K562 (cell line): ENCODE measurements at regions not wholly inside any gene's neighbourhood (a gene's known extent, or its start where the extent isn't known, plus 50 kb on each side); places are given as distances from the start of the nearest gene placed in this dataset.

ENCODE experiments used
- ATAC-seq: fragments of 200-7000 bp; cut with Tn5 transposase; 3 replicates; pipeline ENCODE4 v1.9.1; 2020; ENCODE audit warnings: moderate library complexity
- BruUV-seq: library from RNA; stranded (reverse); fragments of 400-500 nt; replicated peaks from 2 replicates; lab custom pipeline; 2021; lab: Mats Ljungman, UMichigan
- CTCF ChIA-PET: fragments of 300-600 bp; formaldehyde crosslinking; extraction: SDS; loops from one replicate; lab custom pipeline; 2021; ENCODE audit warnings: low intra/inter-chr PET ratio; lab: Yijun Ruan, JAX
- POLR2A ChIA-PET: fragments of 300-600, 350-650 bp; sonication (Branson Sonifier 250); formaldehyde crosslinking; extraction: SDS; loops from one replicate; lab custom pipeline; 2021; ENCODE audit warnings: antibody characterized with exemption, inconsistent platforms; lab: Yijun Ruan, JAX
- DNase-seq, 4 experiments: peaks; one replicate each; pipeline versions ENCODE4 v3.0.0 to v3.0.0-alpha.2; 2011 to 2018; ENCODE audit warnings: low spot score in 3 of 4, mixed read lengths in 3 of 4; ENCODE audit errors: extremely low read depth in 1 of 4
- FAIRE-seq: peaks from 2 replicates; lab custom pipeline; 2011; peaks lifted over from hg19 to GRCh38; lab: Jason Lieb, UNC
- H2AFZ ChIP-seq: 2 replicates; pipeline ENCODE4 v1.6.0; 2011; ENCODE audit warnings: low read depth, low read length, control low read depth, inconsistent platforms
- H3K27ac ChIP-seq: fragments of 200-600 bp; 3 replicates; pipeline ENCODE4 v1.8.0; 2011; ENCODE audit warnings: low read depth, mild to moderate bottlenecking, control low read depth, inconsistent platforms, low read length, moderate library complexity, mixed read lengths; ENCODE audit errors: extremely low read depth
- H3K27me3 ChIP-seq, 2 experiments: fragments of 300-600 bp in 1 of 2; 2 replicates in 1 of 2; 3 replicates in 1 of 2; pipeline versions ENCODE4 v1.6.0 to v1.8.0; 2011; ENCODE audit warnings: inconsistent platforms in 2 of 2, low read length in 2 of 2, mild to moderate bottlenecking in 1 of 2, mixed read lengths in 1 of 2, moderate library complexity in 1 of 2; ENCODE audit not compliant: control insufficient read depth in 2 of 2, insufficient read depth in 2 of 2
- H3K36me3 ChIP-seq: fragments of 300-600 bp; 3 replicates; pipeline ENCODE4 v1.8.0; 2011; ENCODE audit warnings: mild to moderate bottlenecking, low read length, inconsistent platforms; ENCODE audit not compliant: control insufficient read depth, insufficient read depth
- H3K4me1 ChIP-seq, 2 experiments: fragments of 200-600 bp in 1 of 2; replicated peaks in 1 of 2; 2 replicates in 1 of 2; 3 replicates in 1 of 2; pipeline versions ENCODE4 v1.5.1 to v1.8.0; 2011; ENCODE audit warnings: inconsistent platforms in 2 of 2, low read length in 2 of 2, mild to moderate bottlenecking in 1 of 2, mixed read lengths in 1 of 2, moderate library complexity in 1 of 2; ENCODE audit not compliant: control insufficient read depth in 2 of 2, insufficient read depth in 2 of 2
- H3K4me2 ChIP-seq: 2 replicates; pipeline ENCODE4 v1.6.1; 2011; ENCODE audit warnings: low read length, control low read depth, inconsistent platforms, mixed read lengths; ENCODE audit not compliant: insufficient read depth
- H3K4me3 ChIP-seq: fragments of 200-600 bp; sonication (generic), shearing (Covaris generic); 2 replicates; pipeline ENCODE4 v1.5.1; 2016; ENCODE audit warnings: control low read depth, inconsistent platforms
- H3K79me2 ChIP-seq: fragments of 200-600 bp; 3 replicates; pipeline ENCODE4 v1.8.0; 2011; ENCODE audit warnings: low read length, inconsistent platforms; ENCODE audit not compliant: control insufficient read depth, insufficient read depth
- H3K9ac ChIP-seq, 2 experiments: 2 replicates each; pipeline versions ENCODE4 v1.6.0 to v1.6.1; 2011; ENCODE audit warnings: low read depth in 2 of 2, low read length in 2 of 2, control low read depth in 1 of 2, inconsistent platforms in 1 of 2, mild to moderate bottlenecking in 1 of 2, mixed read lengths in 1 of 2; ENCODE audit not compliant: insufficient read depth in 1 of 2
- H3K9me1 ChIP-seq: one replicate; pipeline ENCODE4 v1.6.0; 2011; ENCODE audit warnings: inconsistent platforms, mild to moderate bottlenecking, low read length, moderate library complexity; ENCODE audit not compliant: control insufficient read depth, insufficient read depth
- H3K9me3 ChIP-seq: replicated peaks from 2 replicates; pipeline ENCODE4 v1.5.1; 2011; ENCODE audit warnings: low read depth, low read length, inconsistent platforms; ENCODE audit not compliant: control insufficient read depth, insufficient read depth
- H4K20me1 ChIP-seq: replicated peaks from 2 replicates; pipeline ENCODE4 v1.6.1; 2011; ENCODE audit warnings: low read length, inconsistent platforms, mixed read lengths; ENCODE audit not compliant: control insufficient read depth, insufficient read depth
- DDX20 ChIP-seq: fragments of 450-650 bp; IDR thresholded peaks from 2 replicates; pipeline ENCODE4 v1.6.1; 2016; ENCODE audit warnings: missing genetic modification characterization, low read depth, mild to moderate bottlenecking, missing compliant biosample characterization, moderate library complexity
- NCOR1 ChIP-seq: fragments of 450-650 bp; IDR thresholded peaks from 2 replicates; pipeline ENCODE4 v1.6.1; 2016; ENCODE audit warnings: mild to moderate bottlenecking, moderate library complexity
- NFXL1 ChIP-seq: fragments of 450-650 bp; formaldehyde crosslinking; IDR thresholded peaks from 2 replicates; pipeline ENCODE4 v1.4.0; 2021; ENCODE audit warnings: mild to moderate bottlenecking
- RFX7 ChIP-seq: fragments of 250-450 bp; sonication (Bioruptor Pico); IDR thresholded peaks from 2 replicates; pipeline ENCODE4 v1.5.1; 2021; ENCODE audit warnings: mild to moderate bottlenecking
- SRSF3 ChIP-seq: fragments of 200-400 bp; formaldehyde crosslinking; IDR thresholded peaks from 2 replicates; pipeline ENCODE4 v1.6.1; 2016; ENCODE audit warnings: mild to moderate bottlenecking, low read length, moderate library complexity; ENCODE audit not compliant: insufficient read depth
- SUPT5H ChIP-seq: fragments of 450-650 bp; IDR thresholded peaks from 2 replicates; pipeline ENCODE4 v1.6.1; 2016
- ZNF134 ChIP-seq: fragments of 250-450 bp; sonication (Bioruptor Pico); conservative IDR thresholded peaks from 2 replicates; pipeline ENCODE4 v1.4.0; 2020
- ZNF24 ChIP-seq: fragments of 450-650 bp; IDR thresholded peaks from 2 replicates; pipeline ENCODE4 v1.6.1; 2016
- ZNF75A ChIP-seq: fragments of 450-650 bp; formaldehyde crosslinking; IDR thresholded peaks from 2 replicates; pipeline ENCODE4 v1.4.0; 2020; ENCODE audit warnings: mild to moderate bottlenecking
- WGBS: fragments of 100-300 bp; shearing (Covaris generic); methylation state at CpG from one replicate; pipeline ENCODE4 v1.1.6; 2016; ENCODE audit warnings: low coverage, mixed read lengths; ENCODE audit not compliant: insufficient coverage; ENCODE audit errors: missing lambda C conversion rate; 5-methylcytosine and 5-hydroxymethylcytosine counted together
- in situ Hi-C: fragments of 300-500 bp; cut with MboI; formaldehyde crosslinking; loops from 4 replicates; pipeline ENCODE4 v1.15.0; 2018; ENCODE audit warnings: inconsistent platforms, mixed read lengths
- intact Hi-C: fragments of 100-400 bp; cut with micrococcal nuclease; formaldehyde crosslinking; loops from 2 replicates; pipeline ENCODE4 v1.14.2; 2022
- TF ChIP-seq, protein P1 (sequence below): fragments of 450-650 bp; IDR thresholded peaks from one replicate; pipeline ENCODE4 v1.6.1; 2018; ENCODE audit warnings: mild to moderate bottlenecking, moderate library complexity; ENCODE audit not compliant: partially characterized antibody
- TF ChIP-seq, protein P2 (sequence below): fragments of 450-650 bp; IDR thresholded peaks from 2 replicates; pipeline ENCODE4 v1.6.1; 2016; ENCODE audit warnings: mild to moderate bottlenecking

DNA sequence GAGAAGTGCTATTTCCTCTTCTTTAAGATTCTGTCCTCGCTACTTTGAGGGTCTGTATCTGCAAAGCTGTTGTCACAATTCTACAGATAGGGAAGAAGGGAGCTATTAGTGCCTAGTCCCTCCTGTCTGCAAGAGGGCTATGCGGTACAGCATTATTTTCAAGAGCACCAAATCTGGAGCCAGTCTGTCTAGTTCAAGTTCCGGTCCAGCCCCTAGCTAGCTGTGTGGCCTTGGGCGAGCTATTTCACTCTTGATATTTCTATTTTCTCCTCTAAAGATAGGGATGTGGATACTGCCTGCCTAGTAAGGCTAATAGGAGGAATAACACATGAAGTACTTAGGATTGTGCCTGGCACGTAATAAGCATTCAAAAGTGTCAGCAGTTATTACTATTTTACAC lies 272.4 kb downstream of the KCNE4 start:
- no TSS peak for BruUV-seq
- no peak for ATAC-seq
- Histone ChIP-seq H3K9me1 (no peaks in the 10 kb centered on the region), H2AFZ (no peak overlapping the region), H3K4me3 (no peak overlapping the region), H3K27me3 (no peaks in the 10 kb centered on the region), H3K36me3 (no peaks in the 10 kb centered on the region), H3K9me3 (no peaks in the 10 kb centered on the region), H3K4me2 (no peak overlapping the region), H3K27ac (no peak overlapping the region), H3K9ac (no peak overlapping the region), H4K20me1 (no peaks in the 10 kb centered on the region), H3K4me1 (no peaks in the 10 kb centered on the region), H3K79me2 (no peaks in the 10 kb centered on the region)
- ChIA-PET POLR2A (no interaction called here), CTCF (no interaction called here)
- DNase-seq = no peak
- in situ Hi-C loops = no loop called here
- intact Hi-C loops = no loop called here
- FAIRE-seq = no peak
- 2% methylated on average over 5 of the region's 5 CpGs for WGBS
- TF ChIP-seq ZNF24 = no peak
- TF ChIP-seq SRSF3 = no peak
- no peak for TF ChIP-seq NFXL1 (CRISPR knock-in tag)
- TF ChIP-seq, protein P1, sequence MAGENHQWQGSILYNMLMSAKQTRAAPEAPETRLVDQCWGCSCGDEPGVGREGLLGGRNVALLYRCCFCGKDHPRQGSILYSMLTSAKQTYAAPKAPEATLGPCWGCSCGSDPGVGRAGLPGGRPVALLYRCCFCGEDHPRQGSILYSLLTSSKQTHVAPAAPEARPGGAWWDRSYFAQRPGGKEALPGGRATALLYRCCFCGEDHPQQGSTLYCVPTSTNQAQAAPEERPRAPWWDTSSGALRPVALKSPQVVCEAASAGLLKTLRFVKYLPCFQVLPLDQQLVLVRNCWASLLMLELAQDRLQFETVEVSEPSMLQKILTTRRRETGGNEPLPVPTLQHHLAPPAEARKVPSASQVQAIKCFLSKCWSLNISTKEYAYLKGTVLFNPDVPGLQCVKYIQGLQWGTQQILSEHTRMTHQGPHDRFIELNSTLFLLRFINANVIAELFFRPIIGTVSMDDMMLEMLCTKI = no peak
- no peak for TF ChIP-seq SUPT5H
- no peak for TF ChIP-seq RFX7 (CRISPR knock-in tag)
- TF ChIP-seq ZNF75A (CRISPR knock-in tag) = no peak
- TF ChIP-seq NCOR1 = no peak
- TF ChIP-seq ZNF134 = no peak
- no peak for TF ChIP-seq DDX20 (tag)
- TF ChIP-seq, protein P2, sequence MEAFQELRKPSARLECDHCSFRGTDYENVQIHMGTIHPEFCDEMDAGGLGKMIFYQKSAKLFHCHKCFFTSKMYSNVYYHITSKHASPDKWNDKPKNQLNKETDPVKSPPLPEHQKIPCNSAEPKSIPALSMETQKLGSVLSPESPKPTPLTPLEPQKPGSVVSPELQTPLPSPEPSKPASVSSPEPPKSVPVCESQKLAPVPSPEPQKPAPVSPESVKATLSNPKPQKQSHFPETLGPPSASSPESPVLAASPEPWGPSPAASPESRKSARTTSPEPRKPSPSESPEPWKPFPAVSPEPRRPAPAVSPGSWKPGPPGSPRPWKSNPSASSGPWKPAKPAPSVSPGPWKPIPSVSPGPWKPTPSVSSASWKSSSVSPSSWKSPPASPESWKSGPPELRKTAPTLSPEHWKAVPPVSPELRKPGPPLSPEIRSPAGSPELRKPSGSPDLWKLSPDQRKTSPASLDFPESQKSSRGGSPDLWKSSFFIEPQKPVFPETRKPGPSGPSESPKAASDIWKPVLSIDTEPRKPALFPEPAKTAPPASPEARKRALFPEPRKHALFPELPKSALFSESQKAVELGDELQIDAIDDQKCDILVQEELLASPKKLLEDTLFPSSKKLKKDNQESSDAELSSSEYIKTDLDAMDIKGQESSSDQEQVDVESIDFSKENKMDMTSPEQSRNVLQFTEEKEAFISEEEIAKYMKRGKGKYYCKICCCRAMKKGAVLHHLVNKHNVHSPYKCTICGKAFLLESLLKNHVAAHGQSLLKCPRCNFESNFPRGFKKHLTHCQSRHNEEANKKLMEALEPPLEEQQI = no peak
